ENCODE measurements at regions not wholly inside any gene's neighbourhood (a gene's known extent, or its start where the extent isn't known, plus 50 kb on each side); places are given as distances from the start of the nearest gene placed in this dataset.

DNA sequence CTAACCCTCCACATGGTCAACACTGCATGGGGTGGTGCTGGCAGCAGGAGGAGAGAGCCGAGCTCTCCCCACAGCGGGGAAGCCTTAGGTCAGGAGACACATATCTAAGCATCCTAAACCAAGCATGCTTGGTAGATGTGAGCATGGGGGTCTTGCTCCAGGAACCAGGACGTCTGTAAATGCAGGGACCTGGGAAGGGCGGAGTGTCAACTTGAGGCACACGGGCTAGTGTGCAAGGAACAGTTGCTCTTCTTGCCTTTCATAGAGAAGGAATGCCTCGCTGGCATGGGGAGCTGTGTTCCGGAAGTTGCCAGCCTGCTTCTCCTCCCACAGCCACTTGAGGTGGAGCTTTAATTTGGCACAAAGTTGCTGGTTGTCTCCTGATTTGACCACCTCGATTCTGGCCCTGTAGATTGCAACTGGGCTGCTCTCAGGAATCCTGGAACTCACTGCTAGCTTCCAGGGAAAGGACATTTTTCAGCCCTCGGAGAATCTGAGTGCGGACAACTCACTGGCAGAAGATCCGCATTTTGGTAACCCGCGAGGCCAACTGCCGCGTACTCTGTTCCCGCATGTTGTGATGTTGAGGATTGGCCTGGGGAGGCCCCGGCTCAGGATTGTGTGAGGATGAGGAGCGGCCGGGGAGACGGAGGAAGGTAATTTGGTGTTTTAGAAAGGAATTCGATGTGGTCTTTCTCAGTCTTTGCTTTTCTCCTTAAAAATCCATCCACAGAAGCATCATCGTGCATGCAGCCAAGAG lies 370.3 kb upstream of the IRX1 start:
- TF ChIP-seq, protein P1, sequence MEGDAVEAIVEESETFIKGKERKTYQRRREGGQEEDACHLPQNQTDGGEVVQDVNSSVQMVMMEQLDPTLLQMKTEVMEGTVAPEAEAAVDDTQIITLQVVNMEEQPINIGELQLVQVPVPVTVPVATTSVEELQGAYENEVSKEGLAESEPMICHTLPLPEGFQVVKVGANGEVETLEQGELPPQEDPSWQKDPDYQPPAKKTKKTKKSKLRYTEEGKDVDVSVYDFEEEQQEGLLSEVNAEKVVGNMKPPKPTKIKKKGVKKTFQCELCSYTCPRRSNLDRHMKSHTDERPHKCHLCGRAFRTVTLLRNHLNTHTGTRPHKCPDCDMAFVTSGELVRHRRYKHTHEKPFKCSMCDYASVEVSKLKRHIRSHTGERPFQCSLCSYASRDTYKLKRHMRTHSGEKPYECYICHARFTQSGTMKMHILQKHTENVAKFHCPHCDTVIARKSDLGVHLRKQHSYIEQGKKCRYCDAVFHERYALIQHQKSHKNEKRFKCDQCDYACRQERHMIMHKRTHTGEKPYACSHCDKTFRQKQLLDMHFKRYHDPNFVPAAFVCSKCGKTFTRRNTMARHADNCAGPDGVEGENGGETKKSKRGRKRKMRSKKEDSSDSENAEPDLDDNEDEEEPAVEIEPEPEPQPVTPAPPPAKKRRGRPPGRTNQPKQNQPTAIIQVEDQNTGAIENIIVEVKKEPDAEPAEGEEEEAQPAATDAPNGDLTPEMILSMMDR (IDR thresholded peaks at IDR 0.05 in 4 of 5, conservative IDR thresholded peaks at IDR 0.05 in 1 of 5), result no peak
- no peak for TF ChIP-seq POLR2A (IDR thresholded peaks at IDR 0.05)
- Histone ChIP-seq H3K27me3 (no peaks in the 10 kb centered on the region), H3K4me1 (peaks cover 0 to 6% of the 10 kb centered on the region in 2 donors), H3K36me3 (no peaks in the 10 kb centered on the region), H3K9me3 (no peaks in the 10 kb centered on the region), H3K4me3 (no peak overlapping the region), H3K27ac (no peak overlapping the region)
- in situ Hi-C loops (cut with MboI; ENCODE audit: low sequenced_read_pairs in 4 of 4) (no loop called here), intact Hi-C loops (cut with DNase I; ENCODE audit: low total_unique reads) (no loop called here)
- no peak for ATAC-seq
- DNase-seq, result no peak

DNA sequence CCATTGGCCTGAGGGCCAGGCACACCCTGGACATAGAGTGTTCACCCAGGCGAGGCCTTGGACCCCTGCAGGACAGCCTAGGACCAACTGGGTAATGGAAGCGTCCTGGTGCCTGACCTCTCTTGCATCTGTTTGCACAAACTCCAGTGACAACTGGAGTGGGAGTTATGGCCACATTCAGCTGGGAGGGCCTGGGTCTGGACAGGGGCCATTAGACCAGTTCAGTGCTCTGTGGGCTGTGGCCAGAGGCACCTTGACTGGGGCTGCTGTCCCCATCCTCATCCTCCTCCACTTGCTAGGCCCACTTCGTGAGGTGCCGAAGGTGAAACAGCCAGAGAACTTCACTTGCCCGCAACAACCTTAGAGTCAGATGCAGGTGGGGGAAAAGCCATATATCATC lies 372.7 kb upstream of the IRX1 start:
- DNase-seq, result no peak

DNA sequence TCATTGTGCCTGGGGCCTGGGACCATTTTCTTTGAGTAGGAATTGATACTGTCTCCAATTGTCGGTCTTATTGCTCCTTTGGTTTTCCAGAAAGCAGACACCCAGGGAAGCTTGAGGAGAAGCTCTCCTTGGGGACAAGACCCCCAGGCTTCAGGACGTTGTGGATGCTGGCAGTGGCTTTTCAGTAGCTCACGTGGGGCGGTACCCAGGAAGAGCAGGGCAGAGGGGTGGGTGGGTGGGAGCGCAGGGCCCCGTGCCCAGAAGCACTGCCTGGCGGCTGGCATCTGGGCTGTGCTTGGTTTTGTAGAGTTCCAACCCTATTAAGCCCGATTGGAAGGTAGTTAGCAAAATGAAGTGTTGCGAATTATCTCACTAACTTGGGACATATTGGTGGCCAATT lies 374.2 kb upstream of the IRX1 start:
- Histone ChIP-seq H3K4me3 (no peak overlapping the region), H3K9me3 (no peaks in the 10 kb centered on the region), H3K36me3 (no peaks in the 10 kb centered on the region), H3K27me3 (no peaks in the 10 kb centered on the region), H3K4me1 (peaks cover 0 to 6% of the 10 kb centered on the region in 2 donors), H3K27ac (no peak overlapping the region)
- intact Hi-C loops (cut with DNase I; ENCODE audit: low total_unique reads), result no loop called here
- no peak for ATAC-seq
- no peak for DNase-seq
- in situ Hi-C loops (cut with MboI; ENCODE audit: low sequenced_read_pairs in 4 of 4), result no loop called here
- TF ChIP-seq, protein P1 (IDR thresholded peaks at IDR 0.05 in 4 of 5, conservative IDR thresholded peaks at IDR 0.05 in 1 of 5), result no peak
- TF ChIP-seq POLR2A (IDR thresholded peaks at IDR 0.05), result no peak

More for the DNA sequence above, 372.7 kb upstream of the IRX1 start:
- no peaks in the 10 kb centered on the region for H3K9me3 ChIP-seq
- H3K27ac ChIP-seq, result no peak overlapping the region
- in situ Hi-C loops (cut with MboI; ENCODE audit: low sequenced_read_pairs in 4 of 4) (no loop called here), intact Hi-C loops (cut with DNase I; ENCODE audit: low total_unique reads) (no loop called here)
- ATAC-seq, result no peak
- H3K27me3 ChIP-seq, result no peaks in the 10 kb centered on the region
- TF ChIP-seq, protein P1 (IDR thresholded peaks at IDR 0.05 in 4 of 5, conservative IDR thresholded peaks at IDR 0.05 in 1 of 5), result no peak
- no peak for TF ChIP-seq POLR2A (IDR thresholded peaks at IDR 0.05)
- H3K36me3 ChIP-seq, result no peaks in the 10 kb centered on the region
- peaks cover 0 to 6% of the 10 kb centered on the region in 2 donors for H3K4me1 ChIP-seq
- H3K4me3 ChIP-seq, result no peak overlapping the region

DNA sequence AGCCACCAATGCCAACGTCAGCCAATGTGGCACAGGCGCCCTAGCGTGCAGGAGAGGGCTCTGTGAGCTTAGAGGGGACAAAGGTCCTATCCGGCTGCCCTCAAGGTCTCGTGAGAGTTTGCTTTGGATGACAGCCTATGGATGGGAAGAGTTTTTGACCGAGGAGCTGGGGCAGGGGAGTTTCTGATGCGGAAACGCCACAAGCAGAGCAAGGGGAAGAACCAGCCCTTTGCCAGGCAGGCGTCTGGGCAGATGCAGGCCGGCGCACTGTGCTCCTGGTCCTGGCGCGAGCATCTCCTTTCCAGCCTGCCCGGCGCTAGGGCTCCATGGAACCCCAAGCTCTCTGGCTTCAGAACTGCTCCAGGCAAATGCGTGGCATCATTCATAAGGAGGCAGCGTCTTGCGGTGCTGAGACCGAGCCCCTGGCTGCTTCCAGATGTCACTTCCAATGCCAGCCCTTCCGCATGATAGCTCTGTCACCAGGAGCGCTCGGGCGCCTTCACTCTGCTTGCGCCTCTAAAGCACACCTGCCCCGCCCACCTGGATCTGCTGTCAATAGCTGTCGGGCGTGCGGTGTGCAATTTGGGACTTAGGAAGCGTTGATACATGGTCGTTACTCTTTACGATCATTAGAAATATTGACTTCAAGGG lies 374.9 kb upstream of the IRX1 start:
- no peaks in the 10 kb centered on the region for H3K4me1 ChIP-seq
- intact Hi-C loops (cut with DNase I; ENCODE audit: low total_unique reads), result no loop called here
- no peaks in the 10 kb centered on the region for H3K36me3 ChIP-seq
- TF ChIP-seq, protein P1 (IDR thresholded peaks at IDR 0.05 in 4 of 5, conservative IDR thresholded peaks at IDR 0.05 in 1 of 5), result no peak
- TF ChIP-seq POLR2A (IDR thresholded peaks at IDR 0.05), result no peak
- DNase-seq, result no peak
- H3K27me3 ChIP-seq, result no peaks in the 10 kb centered on the region
- no peak overlapping the region for H3K27ac ChIP-seq
- in situ Hi-C loops (cut with MboI; ENCODE audit: low sequenced_read_pairs in 4 of 4), result no loop called here
- no peak overlapping the region for H3K4me3 ChIP-seq
- no peaks in the 10 kb centered on the region for H3K9me3 ChIP-seq
- ATAC-seq, result no peak
